Prostate gland (tissue), 2 donors: ENCODE measurements at regions not wholly inside any gene's neighbourhood (a gene's known extent, or its start where the extent isn't known, plus 50 kb on each side); places are given as distances from the start of the nearest gene placed in this dataset.

ENCODE experiments used
- POLR2A ChIP-seq: fragments of 450-650 bp; IDR thresholded peaks from one replicate; pipeline ENCODE4 v1.6.1; 2016; ENCODE audit warnings: antibody characterized with exemption, mild to moderate bottlenecking
- TF ChIP-seq, protein P1 (sequence below), 4 experiments: fragments of 200-600 bp in 2 of 4; fragments of 450-650 bp in 2 of 4; sonication (generic) in 2 of 4; IDR thresholded peaks; 1 replicate in 3 of 4; 2 replicates in 1 of 4; pipeline ENCODE4 v1.5.1; 2016 to 2019; ENCODE audit warnings: antibody characterized with exemption in 4 of 4, mild to moderate bottlenecking in 2 of 4, moderate library complexity in 2 of 4

DNA sequence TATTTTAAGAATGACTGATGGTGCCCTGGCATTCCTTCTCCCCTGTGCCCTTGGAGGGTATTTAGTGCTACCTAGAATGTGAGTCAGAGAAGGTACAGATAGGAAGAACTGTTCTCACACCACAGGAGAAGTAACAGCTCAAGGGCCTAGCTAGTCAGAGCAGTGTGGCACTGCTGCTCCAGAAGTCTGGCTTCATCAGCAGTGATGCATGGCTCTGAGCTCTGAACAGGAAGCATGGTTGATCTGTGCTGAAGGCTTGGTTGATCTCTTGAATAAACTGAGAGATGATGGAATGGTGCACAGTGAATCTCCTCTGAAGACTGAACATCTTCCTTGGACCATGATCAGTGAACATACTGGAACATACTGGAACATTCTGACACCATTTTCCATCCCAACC lies 425.3 kb upstream of the SLC35B3 start:
- TF ChIP-seq, protein P1, sequence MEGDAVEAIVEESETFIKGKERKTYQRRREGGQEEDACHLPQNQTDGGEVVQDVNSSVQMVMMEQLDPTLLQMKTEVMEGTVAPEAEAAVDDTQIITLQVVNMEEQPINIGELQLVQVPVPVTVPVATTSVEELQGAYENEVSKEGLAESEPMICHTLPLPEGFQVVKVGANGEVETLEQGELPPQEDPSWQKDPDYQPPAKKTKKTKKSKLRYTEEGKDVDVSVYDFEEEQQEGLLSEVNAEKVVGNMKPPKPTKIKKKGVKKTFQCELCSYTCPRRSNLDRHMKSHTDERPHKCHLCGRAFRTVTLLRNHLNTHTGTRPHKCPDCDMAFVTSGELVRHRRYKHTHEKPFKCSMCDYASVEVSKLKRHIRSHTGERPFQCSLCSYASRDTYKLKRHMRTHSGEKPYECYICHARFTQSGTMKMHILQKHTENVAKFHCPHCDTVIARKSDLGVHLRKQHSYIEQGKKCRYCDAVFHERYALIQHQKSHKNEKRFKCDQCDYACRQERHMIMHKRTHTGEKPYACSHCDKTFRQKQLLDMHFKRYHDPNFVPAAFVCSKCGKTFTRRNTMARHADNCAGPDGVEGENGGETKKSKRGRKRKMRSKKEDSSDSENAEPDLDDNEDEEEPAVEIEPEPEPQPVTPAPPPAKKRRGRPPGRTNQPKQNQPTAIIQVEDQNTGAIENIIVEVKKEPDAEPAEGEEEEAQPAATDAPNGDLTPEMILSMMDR (IDR thresholded peaks at IDR 0.05), result no peak
- TF ChIP-seq POLR2A, result no peak
